ENCODE measurements at regions not wholly inside any gene's neighbourhood (a gene's known extent, or its start where the extent isn't known, plus 50 kb on each side); places are given as distances from the start of the nearest gene placed in this dataset.

DNA sequence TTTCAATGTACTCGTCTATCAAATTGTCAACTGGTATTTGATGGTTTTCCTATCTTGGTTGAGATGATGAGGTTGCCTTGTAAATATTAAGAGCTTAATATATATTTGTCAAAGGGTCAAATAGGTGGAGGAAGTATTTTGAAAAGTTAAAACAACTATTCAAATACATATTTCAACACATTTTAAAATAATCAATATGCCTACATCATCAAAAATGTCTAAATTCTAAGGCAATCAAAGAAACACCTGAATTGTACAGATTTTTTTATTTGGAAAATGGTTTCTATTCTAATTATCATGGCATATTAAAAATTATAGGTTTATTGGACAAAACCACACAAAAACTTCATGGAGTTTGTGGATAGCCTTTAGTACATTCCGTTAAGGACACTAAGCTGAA lies 461.4 kb upstream of the ONECUT1 start:
- WGBS (ENCODE audit: insufficient coverage, low coverage, missing lambda C conversion rate), result 0% methylated on average over 2 of the region's 2 CpGs
- intact Hi-C loops (cut with micrococcal nuclease) (no loop called here), in situ Hi-C loops (cut with MboI) (no loop called here)
- Histone ChIP-seq H3K27me3 (ENCODE audit: control insufficient read depth in 2 of 2, insufficient read depth in 2 of 2, low read length in 2 of 2) (no peaks in the 10 kb centered on the region), H3K9me3 (replicated peaks; ENCODE audit: control insufficient read depth, insufficient read depth, low read depth, low read length) (no peaks in the 10 kb centered on the region), H3K9ac (ENCODE audit: insufficient read depth in 1 of 2, low read depth in 2 of 2, low read length in 2 of 2) (no peak overlapping the region), H2AFZ (ENCODE audit: low read depth, low read length) (no peak overlapping the region), H4K20me1 (replicated peaks; ENCODE audit: control insufficient read depth, insufficient read depth, low read length) (no peaks in the 10 kb centered on the region), H3K9me1 (ENCODE audit: control insufficient read depth, insufficient read depth, low read length) (no peaks in the 10 kb centered on the region), H3K79me2 (ENCODE audit: control insufficient read depth, insufficient read depth, low read length) (no peaks in the 10 kb centered on the region), H3K4me1 (replicated peaks in 1 of 2; ENCODE audit: control insufficient read depth in 2 of 2, insufficient read depth in 2 of 2, low read length in 2 of 2) (no peaks in the 10 kb centered on the region), H3K27ac (ENCODE audit: extremely low read depth, low read depth, low read length) (no peak overlapping the region), H3K36me3 (ENCODE audit: control insufficient read depth, insufficient read depth, low read length) (no peaks in the 10 kb centered on the region), H3K4me2 (ENCODE audit: insufficient read depth, low read length) (no peak overlapping the region), H3K4me3 (no peak overlapping the region)
- BruUV-seq (replicated peaks), result no TSS peak
- 0 out of 2 replicates have a peak, but pooled peaks have one; percentile 7 for TF ChIP-seq ZNF316 (IDR thresholded peaks at IDR 0.05)
- TF ChIP-seq, protein P1, sequence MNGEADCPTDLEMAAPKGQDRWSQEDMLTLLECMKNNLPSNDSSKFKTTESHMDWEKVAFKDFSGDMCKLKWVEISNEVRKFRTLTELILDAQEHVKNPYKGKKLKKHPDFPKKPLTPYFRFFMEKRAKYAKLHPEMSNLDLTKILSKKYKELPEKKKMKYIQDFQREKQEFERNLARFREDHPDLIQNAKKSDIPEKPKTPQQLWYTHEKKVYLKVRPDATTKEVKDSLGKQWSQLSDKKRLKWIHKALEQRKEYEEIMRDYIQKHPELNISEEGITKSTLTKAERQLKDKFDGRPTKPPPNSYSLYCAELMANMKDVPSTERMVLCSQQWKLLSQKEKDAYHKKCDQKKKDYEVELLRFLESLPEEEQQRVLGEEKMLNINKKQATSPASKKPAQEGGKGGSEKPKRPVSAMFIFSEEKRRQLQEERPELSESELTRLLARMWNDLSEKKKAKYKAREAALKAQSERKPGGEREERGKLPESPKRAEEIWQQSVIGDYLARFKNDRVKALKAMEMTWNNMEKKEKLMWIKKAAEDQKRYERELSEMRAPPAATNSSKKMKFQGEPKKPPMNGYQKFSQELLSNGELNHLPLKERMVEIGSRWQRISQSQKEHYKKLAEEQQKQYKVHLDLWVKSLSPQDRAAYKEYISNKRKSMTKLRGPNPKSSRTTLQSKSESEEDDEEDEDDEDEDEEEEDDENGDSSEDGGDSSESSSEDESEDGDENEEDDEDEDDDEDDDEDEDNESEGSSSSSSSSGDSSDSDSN (IDR thresholded peaks at IDR 0.05; ENCODE audit: borderline replicate concordance in 1 of 2, low read depth in 2 of 2, low read length in 2 of 2), result no peak
- ChIA-PET POLR2A (no interaction called here), CTCF (ENCODE audit: low intra/inter-chr PET ratio) (no interaction called here)
- ATAC-seq (no peak), DNase-seq (ENCODE audit: extremely low read depth in 1 of 4, low spot score in 3 of 4) (no peak), FAIRE-seq (no peak)

DNA sequence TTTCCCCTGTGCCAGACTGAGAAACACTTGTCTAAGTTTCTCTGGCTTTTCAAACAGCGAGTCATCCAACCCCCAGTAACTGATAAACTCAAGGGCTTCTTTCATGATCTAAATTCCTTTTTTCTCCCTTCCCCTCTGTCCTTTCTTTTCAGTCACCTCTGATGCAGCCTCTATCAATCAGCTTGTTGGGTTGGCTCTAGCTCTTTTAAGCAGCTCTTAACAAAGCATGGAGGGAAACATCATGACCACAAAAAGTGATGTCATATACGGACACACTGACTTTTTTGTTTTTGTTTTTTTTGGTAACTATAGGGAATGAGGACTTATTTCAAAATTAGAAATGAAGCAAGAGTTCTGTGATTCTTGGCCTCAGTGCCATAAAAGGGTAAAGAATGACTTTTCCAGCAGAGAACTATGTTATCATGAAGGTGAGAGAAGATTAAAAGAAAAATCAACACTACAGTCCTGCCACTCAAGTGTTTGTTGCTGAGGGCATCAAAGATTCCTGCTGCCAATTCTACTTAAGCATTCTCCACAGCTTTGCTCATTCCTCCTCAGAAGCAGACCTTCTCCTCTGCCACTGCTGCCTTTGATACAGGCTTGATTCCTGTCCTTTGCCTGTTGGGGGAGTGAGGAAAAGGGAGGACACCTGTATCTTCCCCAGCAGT lies 457.0 kb upstream of the ONECUT1 start:
- DNase-seq (ENCODE audit: extremely low read depth in 1 of 4, low spot score in 3 of 4) (no peak), FAIRE-seq (no peak), ATAC-seq (no peak)
- H3K4me1 ChIP-seq (replicated peaks in 1 of 2; ENCODE audit: control insufficient read depth in 2 of 2, insufficient read depth in 2 of 2, low read length in 2 of 2), result no peaks in the 10 kb centered on the region
- H3K9ac ChIP-seq (ENCODE audit: insufficient read depth in 1 of 2, low read depth in 2 of 2, low read length in 2 of 2), result no peak overlapping the region
- H3K9me1 ChIP-seq (ENCODE audit: control insufficient read depth, insufficient read depth, low read length), result no peaks in the 10 kb centered on the region
- no TSS peak for BruUV-seq (replicated peaks)
- H3K4me2 ChIP-seq (ENCODE audit: insufficient read depth, low read length), result no peak overlapping the region
- H3K27me3 ChIP-seq (ENCODE audit: control insufficient read depth in 2 of 2, insufficient read depth in 2 of 2, low read length in 2 of 2), result no peaks in the 10 kb centered on the region
- no peaks in the 10 kb centered on the region for H3K36me3 ChIP-seq (ENCODE audit: control insufficient read depth, insufficient read depth, low read length)
- H2AFZ ChIP-seq (ENCODE audit: low read depth, low read length), result no peak overlapping the region
- WGBS (ENCODE audit: insufficient coverage, low coverage, missing lambda C conversion rate), result 0% methylated on average over 2 of the region's 2 CpGs
- no peak overlapping the region for H3K4me3 ChIP-seq
- ChIA-PET CTCF (ENCODE audit: low intra/inter-chr PET ratio) (no interaction called here), POLR2A (interaction anchor here (0.7 kb wide), 1 partner anchor 229 kb away, joined by 3 read pairs; no protein-coding TSS in a partner anchor)
- H3K9me3 ChIP-seq (replicated peaks; ENCODE audit: control insufficient read depth, insufficient read depth, low read depth, low read length), result no peaks in the 10 kb centered on the region
- no peak overlapping the region for H3K27ac ChIP-seq (ENCODE audit: extremely low read depth, low read depth, low read length)
- in situ Hi-C loops (cut with MboI), result no loop called here
- H4K20me1 ChIP-seq (replicated peaks; ENCODE audit: control insufficient read depth, insufficient read depth, low read length), result no peaks in the 10 kb centered on the region
- H3K79me2 ChIP-seq (ENCODE audit: control insufficient read depth, insufficient read depth, low read length), result no peaks in the 10 kb centered on the region
- intact Hi-C loops (cut with micrococcal nuclease), result no loop called here
- TF ChIP-seq, protein P2, sequence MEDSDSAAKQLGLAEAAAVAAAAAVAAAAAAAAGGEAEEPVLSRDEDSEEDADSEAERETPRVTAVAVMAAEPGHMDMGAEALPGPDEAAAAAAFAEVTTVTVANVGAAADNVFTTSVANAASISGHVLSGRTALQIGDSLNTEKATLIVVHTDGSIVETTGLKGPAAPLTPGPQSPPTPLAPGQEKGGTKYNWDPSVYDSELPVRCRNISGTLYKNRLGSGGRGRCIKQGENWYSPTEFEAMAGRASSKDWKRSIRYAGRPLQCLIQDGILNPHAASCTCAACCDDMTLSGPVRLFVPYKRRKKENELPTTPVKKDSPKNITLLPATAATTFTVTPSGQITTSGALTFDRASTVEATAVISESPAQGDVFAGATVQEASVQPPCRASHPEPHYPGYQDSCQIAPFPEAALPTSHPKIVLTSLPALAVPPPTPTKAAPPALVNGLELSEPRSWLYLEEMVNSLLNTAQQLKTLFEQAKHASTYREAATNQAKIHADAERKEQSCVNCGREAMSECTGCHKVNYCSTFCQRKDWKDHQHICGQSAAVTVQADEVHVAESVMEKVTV (CRISPR knock-in tag; IDR thresholded peaks at IDR 0.05), result no peak
- TF ChIP-seq CBX5 (IDR thresholded peaks at IDR 0.05; ENCODE audit: borderline replicate concordance, low read depth), result no peak
- TF ChIP-seq PTRF (tag; IDR thresholded peaks at IDR 0.05), result no peak
- no peak for TF ChIP-seq RFX7 (CRISPR knock-in tag; IDR thresholded peaks at IDR 0.05)
- no peak for TF ChIP-seq HNRNPK (IDR thresholded peaks at IDR 0.05; ENCODE audit: low read depth, low read length, poor library complexity, severe bottlenecking)
- TF ChIP-seq, protein P3, sequence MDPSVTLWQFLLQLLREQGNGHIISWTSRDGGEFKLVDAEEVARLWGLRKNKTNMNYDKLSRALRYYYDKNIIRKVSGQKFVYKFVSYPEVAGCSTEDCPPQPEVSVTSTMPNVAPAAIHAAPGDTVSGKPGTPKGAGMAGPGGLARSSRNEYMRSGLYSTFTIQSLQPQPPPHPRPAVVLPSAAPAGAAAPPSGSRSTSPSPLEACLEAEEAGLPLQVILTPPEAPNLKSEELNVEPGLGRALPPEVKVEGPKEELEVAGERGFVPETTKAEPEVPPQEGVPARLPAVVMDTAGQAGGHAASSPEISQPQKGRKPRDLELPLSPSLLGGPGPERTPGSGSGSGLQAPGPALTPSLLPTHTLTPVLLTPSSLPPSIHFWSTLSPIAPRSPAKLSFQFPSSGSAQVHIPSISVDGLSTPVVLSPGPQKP (CRISPR knock-in tag; IDR thresholded peaks at IDR 0.05), result no peak
- TF ChIP-seq ZNF445 (CRISPR knock-in tag; IDR thresholded peaks at IDR 0.05; ENCODE audit: low read depth), result no peak
